Stimulated activated CD4-positive, alpha-beta T cell treated with anti-CD3 and anti-CD28 coated beads, Interleukin-15, amount 100 ng/mL, for 1 hour (primary cell): ENCODE measurements at regions not wholly inside any gene's neighbourhood (a gene's known extent, or its start where the extent isn't known, plus 50 kb on each side); places are given as distances from the start of the nearest gene placed in this dataset.
"Not testable (repeated sequence)": the region's sequence is repeated elsewhere in the genome, so short reads cannot be mapped to it uniquely, and the experiment has no call there.

ENCODE experiments used
- DNase-seq, 2 donors: peaks; one replicate each; pipeline ENCODE4 v3.0.0-alpha.2; 2020; ENCODE audit warnings: low read depth in 1 of 2, low spot score in 1 of 2

GRCh38 chr19:28578208-28578607, 634.7 kb downstream of the UQCRFS1 start:
- no peak for DNase-seq

DNA sequence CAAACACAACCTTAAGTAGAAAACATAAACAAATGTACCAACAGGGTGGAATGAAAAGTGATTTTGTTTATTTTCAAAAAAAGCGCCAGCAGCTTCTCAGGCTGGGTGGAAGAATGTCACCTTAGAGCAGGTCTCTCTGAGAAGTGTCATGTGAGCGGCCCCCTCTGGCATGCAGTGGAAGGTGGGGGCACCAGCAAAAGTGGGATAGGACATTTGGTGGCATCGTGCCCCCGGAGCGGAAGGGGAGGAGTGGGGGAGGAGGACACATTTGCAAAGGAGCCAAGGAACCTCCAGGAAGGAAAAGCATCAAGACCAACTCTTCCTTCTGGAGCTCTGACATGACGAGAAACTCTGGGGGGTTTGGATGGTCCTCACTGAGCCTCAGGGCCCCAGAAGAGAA, 635.3 kb downstream of the UQCRFS1 start:
- DNase-seq, result no peak

DNA sequence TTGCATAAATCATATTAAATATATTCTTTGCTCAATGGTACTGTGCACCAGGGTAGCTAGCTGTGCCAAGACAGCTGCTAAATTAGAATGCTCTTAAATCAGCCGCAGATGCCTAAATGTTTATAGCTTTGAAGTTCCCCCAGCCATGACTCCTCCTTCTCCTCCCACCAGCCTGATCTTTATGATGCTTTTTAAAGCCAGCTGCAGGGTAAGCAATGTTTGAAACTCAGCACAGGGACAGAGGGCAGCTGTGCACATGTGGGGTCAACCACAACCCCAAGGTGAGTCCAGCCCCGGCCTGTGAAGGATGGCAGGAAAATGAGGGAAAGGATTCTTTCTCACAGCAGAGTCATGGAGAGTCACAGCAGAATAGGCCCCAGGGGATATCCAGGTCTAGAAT, 635.7 kb downstream of the UQCRFS1 start:
- DNase-seq, result no peak

DNA sequence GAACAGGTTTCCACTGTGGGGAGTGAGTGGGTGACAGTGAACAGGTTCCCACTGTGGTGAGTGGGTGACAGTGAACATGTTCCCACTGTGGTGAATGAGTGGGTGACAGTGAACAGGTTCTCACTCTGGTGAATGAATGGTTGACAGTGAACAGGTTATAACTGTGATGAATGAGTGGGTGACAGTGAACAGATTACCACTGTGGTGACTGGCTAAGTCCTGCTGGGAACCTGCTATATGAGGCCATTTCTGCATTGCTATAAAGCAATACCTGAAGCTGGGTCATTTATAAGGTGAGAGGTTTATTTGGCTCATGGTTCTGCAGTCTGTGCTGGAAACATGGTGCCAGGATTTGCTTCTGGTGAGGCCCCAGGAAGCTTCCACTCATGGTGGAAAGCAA, 637.1 kb downstream of the UQCRFS1 start:
- no peak for DNase-seq

- not testable (repeated sequence) for DNase-seq
These were observed 637.6 kb downstream of the UQCRFS1 start for GRCh38 chr19:28575312-28575711.

- no peak for DNase-seq
These were observed 638.7 kb downstream of the UQCRFS1 start for GRCh38 chr19:28574212-28574611.

DNA sequence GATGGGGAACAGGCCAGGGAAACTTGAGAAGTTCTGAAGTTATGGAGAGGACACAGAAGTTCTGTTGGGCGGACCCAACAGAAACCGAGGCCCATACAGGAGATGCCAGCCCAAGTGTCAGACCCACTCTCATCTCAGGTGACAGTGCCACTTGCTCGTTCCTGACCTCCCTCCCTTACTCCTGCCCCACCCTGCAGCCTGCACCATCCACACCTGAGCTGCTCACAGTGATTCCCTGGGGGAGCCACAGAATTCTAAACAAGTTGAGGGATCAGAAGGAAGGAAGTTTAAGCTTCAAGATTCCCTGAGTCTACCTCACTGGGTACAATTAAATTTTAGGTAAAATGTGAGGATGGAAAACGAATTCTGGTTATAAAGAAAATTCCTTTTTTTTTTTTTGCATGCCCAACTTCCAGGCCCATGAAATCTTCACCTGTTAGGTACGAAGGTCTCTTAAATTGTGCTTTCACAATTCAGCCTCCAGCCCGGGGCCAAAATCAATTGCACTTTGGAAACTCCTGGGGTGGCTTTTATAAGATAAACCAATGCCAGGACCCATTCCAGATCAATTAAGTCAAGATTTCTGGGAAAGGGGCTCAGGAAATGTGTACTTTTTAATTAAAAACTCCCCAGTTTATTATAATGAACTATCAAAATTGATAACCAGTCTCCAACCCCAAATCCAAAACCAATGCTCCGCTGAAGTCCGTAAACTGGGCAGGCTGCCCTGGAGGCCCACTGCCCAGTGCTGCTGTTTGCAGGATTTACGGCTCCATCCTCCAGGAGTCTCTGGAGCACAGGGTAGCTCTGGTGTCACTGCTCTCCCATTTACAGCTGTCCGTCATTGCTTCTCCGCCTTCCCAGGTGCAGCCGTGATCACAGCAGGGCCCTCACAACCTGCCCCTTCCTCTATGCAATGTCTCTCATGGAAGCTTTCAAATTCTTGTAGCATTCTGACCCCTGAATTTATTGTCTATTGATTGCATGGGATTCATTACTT, 643.5 kb downstream of the UQCRFS1 start:
- DNase-seq, result no peak

- no peak for DNase-seq
These were observed 645.1 kb downstream of the UQCRFS1 start for GRCh38 chr19:28567834-28568233.

GRCh38 chr19:28563964-28564921, 648.7 kb downstream of the UQCRFS1 start:
- DNase-seq, result no peak

DNA sequence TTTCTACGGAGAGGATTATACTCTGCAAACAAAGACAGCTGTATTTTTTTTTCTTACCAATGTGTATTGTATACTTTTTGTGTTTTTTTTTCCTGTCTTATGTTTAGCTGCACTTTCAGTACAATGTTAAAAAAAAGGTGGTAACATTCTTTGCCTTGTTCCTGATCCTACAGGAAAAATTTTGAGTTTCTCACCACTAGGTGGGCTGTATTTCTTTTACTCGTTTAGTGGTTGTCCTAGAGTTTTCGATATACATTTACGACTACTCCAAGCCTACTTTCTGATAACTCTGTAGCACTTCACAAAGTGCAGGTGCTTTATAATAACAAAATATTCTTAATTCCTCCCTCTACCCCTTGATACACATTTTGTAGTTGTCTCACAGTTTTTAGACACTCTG, 652.2 kb downstream of the UQCRFS1 start:
- DNase-seq, result no peak

GRCh38 chr19:28558783-28559182, 654.2 kb downstream of the UQCRFS1 start:
- DNase-seq, result no peak

DNA sequence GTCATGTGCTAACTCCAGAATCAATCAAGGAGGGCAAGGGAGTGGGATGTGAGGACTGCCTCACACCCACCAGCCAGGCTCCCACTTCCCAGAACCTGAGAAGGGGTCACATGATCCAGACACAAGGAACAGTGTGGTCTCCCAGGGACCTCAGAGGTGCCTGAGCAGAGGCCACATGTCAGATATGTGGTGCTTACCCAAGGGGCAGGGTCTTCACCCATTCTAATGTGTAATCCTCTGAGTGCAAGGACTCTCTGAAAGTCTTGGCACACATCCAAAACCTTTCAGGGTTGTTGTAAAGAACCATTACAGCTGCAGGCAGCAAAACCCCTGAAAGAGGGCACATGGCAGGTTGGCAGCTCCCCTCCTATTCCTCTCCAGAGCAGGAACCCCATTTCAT, 656.6 kb downstream of the UQCRFS1 start:
- no peak for DNase-seq

DNA sequence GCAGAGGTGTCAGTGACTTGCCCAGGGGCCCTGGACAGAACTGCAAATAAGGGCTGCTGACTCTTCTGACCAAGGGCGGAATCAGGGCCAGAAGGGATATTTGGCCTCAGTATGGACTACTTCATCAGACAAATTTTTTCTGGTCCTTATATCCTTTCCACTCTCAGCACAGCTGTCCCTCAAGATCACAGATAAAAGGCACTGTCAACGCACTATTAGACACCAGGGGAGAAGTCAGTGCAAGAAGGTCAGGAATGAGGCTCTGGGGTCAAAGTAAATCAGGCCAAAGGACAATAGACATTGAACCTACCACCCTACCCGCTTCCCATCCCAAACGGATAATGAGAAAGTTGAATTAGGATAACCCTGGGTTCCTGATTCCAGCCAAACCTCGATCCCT, 657.6 kb downstream of the UQCRFS1 start:
- no peak for DNase-seq

DNA sequence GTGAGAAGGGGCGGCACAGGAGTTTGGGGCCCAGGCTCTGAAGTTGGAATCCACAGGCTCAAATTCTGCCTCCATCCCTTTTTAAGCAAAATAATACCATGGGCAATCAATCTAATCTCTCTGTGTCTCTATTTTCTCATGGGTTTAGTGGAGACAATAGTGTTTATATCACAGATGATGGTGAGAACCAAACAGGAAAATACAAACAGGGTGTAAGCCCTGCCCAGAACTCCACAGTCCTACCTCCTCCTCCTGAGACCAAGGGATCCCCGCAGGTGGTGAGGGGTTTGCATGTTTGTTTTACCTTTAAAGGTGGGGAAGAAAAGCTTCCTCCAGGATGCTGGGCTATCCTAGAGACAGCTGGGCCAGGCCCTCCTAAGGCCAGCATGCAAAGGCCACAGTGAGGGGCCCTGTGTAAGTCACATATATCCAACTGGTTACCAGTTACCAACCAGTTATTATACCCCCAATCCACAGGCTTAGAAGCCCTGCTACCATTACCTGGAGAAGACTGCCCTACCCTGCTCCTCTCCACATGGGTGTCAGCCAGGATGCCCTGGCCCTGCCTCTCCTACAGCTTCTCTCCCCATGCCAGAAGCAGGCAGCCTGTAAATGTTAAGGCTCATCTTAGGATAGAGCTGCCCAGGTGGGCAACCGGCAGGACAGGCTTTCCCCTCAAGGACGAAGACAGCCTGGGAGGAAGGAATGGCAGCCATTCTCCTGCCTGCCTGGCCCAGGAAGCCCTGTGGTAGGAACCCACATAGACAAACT, 658.4 kb downstream of the UQCRFS1 start:
- no peak for DNase-seq

DNA sequence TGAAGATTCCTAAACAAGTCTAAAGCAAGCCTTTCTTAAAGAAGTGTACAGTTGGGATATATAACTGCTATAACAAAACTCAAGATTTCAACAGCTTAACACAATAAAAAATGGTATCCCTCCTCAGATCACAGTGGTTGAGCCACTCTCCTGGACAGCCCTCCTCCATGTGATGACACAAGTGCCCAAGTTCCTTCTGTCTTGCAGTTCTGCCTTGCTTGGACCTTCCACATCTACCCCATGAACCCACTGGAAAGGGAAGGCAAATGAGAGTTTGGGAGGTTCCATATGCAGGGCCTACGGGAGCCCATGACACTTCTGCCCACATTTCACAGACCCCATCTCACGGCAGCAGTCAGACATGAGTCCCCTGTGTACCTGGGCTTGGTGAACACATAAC, 659.2 kb downstream of the UQCRFS1 start:
- no peak for DNase-seq

DNA sequence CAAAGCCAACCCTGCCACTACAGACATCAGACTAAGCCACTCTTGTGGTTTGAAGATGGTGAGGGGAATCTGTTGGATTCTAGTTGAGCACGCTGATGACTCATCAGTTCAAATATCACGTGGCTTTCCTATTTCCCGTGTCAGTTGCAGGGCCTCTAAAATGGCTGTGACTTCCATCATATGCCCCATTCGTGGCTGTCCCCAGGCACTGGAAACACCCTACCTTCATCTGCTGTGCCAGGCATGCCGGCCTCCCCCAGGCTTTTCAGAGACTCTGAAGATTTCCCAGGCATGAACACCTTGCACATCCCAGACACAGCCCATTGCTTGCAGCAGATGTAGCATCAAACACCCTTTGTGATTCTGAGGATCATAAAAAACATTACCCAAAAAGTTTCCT, 659.9 kb downstream of the UQCRFS1 start:
- DNase-seq, result no peak

- DNase-seq, result no peak
These were observed 663.2 kb downstream of the UQCRFS1 start for GRCh38 chr19:28549680-28550277.

DNA sequence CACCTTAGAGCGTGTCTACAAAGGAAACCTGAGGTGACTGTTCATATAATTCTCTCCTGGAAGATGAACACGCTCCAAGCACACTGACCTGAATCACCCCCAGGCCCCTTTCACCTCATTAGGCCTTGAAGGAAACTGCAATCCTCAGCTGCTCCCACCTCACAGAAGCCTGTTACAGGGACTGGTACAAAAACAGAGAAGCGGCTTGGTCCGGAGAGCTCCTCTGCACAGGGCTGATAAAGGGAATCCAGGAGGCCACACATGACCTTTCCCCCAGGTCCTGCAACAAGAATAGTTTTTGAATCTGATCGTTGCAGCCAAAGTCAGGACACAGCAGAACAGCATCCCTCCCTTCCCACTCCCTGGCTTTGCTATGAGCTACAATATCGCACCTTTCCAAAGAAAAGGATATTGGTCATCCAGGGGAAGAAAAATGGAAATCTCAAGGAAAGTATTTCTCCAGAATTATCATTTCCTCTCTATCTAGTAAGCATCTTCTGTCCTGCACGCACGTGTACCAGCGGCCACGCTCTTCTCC, 666.7 kb downstream of the UQCRFS1 start:
- DNase-seq, result no peak

DNA sequence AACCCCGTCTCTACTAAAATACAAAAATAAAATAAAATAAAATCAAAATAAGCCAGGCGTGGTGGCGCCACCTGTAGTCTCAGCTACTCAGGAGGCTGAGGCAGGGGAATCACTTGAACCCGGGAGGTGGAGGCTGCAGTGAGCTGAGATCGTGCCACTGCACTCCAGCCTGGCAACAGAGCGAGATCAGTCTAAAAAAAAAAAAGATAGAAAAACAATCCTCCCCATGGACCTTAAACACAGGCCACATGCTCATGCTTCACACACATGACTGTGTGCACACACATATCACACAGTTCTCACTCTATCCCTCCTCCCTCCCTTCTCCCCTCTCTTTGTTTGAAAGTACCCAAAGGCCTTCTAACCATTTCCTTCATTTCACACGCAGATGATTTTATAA, 667.6 kb downstream of the UQCRFS1 start:
- DNase-seq, result not testable (repeated sequence)
